Ishikawa (cell line): ENCODE measurements at regions not wholly inside any gene's neighbourhood (a gene's known extent, or its start where the extent isn't known, plus 50 kb on each side); places are given as distances from the start of the nearest gene placed in this dataset.

ENCODE experiments used
- CEBPB ChIP-seq: IDR thresholded peaks from 2 replicates; pipeline ENCODE4 v1.6.1; 2012
- CREB1 ChIP-seq: IDR thresholded peaks from 2 replicates; pipeline ENCODE4 v1.6.1; 2012; ENCODE audit warnings: low read depth
- EGR1 ChIP-seq: IDR thresholded peaks from 2 replicates; pipeline ENCODE4 v1.6.1; 2012
- EP300 ChIP-seq: IDR thresholded peaks from 2 replicates; pipeline ENCODE4 v1.6.1; 2012; ENCODE audit warnings: borderline replicate concordance
- FOXM1 ChIP-seq: IDR thresholded peaks from 2 replicates; pipeline ENCODE4 v1.6.1; 2012; ENCODE audit warnings: low read depth, borderline replicate concordance
- MAX ChIP-seq: IDR thresholded peaks from 2 replicates; pipeline ENCODE4 v1.6.1; 2012
- NFIC ChIP-seq: IDR thresholded peaks from 2 replicates; pipeline ENCODE4 v1.6.1; 2012
- RAD21 ChIP-seq: IDR thresholded peaks from 2 replicates; pipeline ENCODE4 v1.6.1; 2012; ENCODE audit warnings: low read depth
- TAF1 ChIP-seq: IDR thresholded peaks from 2 replicates; pipeline ENCODE4 v1.6.1; 2012; ENCODE audit warnings: low read depth, mild to moderate bottlenecking
- TCF12 ChIP-seq: IDR thresholded peaks from 2 replicates; pipeline ENCODE4 v1.6.1; 2012; ENCODE audit warnings: low read depth
- TEAD4 ChIP-seq: IDR thresholded peaks from 2 replicates; pipeline ENCODE4 v1.6.1; 2012
- YY1 ChIP-seq: IDR thresholded peaks from 2 replicates; pipeline ENCODE4 v1.6.1; 2012; ENCODE audit warnings: low read depth
- ZBTB7A ChIP-seq: IDR thresholded peaks from 2 replicates; pipeline ENCODE4 v1.6.1; 2012; ENCODE audit warnings: low read depth
- TF ChIP-seq, protein P1 (sequence below): IDR thresholded peaks from 2 replicates; pipeline ENCODE4 v1.6.1; 2012
- TF ChIP-seq, protein P2 (sequence below): IDR thresholded peaks from 2 replicates; pipeline ENCODE4 v1.6.1; 2012; ENCODE audit warnings: low read depth, mild to moderate bottlenecking

- TF ChIP-seq FOXM1 (no peak), EP300 (no peak), MAX (no peak), TEAD4 (no peak), TCF12 (no peak), NFIC (no peak), TAF1 (no peak), CEBPB (no peak), YY1 (no peak), CREB1 (no peak), EGR1 (no peak), ZBTB7A (no peak), RAD21 (no peak)
- TF ChIP-seq, protein P1, sequence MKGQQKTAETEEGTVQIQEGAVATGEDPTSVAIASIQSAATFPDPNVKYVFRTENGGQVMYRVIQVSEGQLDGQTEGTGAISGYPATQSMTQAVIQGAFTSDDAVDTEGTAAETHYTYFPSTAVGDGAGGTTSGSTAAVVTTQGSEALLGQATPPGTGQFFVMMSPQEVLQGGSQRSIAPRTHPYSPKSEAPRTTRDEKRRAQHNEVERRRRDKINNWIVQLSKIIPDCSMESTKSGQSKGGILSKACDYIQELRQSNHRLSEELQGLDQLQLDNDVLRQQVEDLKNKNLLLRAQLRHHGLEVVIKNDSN = no peak
- TF ChIP-seq, protein P2, sequence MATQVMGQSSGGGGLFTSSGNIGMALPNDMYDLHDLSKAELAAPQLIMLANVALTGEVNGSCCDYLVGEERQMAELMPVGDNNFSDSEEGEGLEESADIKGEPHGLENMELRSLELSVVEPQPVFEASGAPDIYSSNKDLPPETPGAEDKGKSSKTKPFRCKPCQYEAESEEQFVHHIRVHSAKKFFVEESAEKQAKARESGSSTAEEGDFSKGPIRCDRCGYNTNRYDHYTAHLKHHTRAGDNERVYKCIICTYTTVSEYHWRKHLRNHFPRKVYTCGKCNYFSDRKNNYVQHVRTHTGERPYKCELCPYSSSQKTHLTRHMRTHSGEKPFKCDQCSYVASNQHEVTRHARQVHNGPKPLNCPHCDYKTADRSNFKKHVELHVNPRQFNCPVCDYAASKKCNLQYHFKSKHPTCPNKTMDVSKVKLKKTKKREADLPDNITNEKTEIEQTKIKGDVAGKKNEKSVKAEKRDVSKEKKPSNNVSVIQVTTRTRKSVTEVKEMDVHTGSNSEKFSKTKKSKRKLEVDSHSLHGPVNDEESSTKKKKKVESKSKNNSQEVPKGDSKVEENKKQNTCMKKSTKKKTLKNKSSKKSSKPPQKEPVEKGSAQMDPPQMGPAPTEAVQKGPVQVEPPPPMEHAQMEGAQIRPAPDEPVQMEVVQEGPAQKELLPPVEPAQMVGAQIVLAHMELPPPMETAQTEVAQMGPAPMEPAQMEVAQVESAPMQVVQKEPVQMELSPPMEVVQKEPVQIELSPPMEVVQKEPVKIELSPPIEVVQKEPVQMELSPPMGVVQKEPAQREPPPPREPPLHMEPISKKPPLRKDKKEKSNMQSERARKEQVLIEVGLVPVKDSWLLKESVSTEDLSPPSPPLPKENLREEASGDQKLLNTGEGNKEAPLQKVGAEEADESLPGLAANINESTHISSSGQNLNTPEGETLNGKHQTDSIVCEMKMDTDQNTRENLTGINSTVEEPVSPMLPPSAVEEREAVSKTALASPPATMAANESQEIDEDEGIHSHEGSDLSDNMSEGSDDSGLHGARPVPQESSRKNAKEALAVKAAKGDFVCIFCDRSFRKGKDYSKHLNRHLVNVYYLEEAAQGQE = no peak
Measured at GRCh38 chr3:170804078-170804477, 65.9 kb downstream of the RPL22L1 start.

GRCh38 chr3:170802164-170803151 is 67.5 kb downstream of the RPL22L1 start:
- TF ChIP-seq FOXM1 = no peak
- TF ChIP-seq, protein P1 = no peak
- TF ChIP-seq EP300 = no peak
- no peak for TF ChIP-seq MAX
- TF ChIP-seq RAD21 = no peak
- TF ChIP-seq TCF12 = no peak
- no peak for TF ChIP-seq YY1
- TF ChIP-seq NFIC = no peak
- TF ChIP-seq TAF1 = no peak
- no peak for TF ChIP-seq CREB1
- TF ChIP-seq EGR1 = no peak
- no peak for TF ChIP-seq TEAD4
- no peak for TF ChIP-seq CEBPB
- TF ChIP-seq, protein P2 = no peak
- no peak for TF ChIP-seq ZBTB7A

DNA sequence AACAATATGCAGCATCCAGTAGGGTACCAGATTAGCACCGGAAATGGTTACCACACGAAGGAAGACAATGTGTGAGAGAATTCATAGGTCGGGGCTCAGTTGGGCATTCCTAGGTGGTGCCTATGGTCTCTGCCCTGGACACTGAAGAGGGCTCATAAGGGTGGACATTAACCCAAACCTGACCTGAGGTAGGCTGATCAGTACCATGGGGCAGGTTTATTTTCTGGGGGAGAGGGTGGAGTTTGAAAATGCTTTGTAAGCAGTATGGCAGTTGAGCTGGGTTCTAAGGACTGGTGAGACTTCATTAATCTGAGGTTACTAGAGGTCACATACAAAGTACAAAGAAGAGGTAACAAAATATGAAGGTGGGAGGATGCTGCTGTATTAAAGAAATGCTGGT is 68.4 kb downstream of the RPL22L1 start:
- no peak for TF ChIP-seq TAF1
- no peak for TF ChIP-seq MAX
- no peak for TF ChIP-seq ZBTB7A
- no peak for TF ChIP-seq TCF12
- no peak for TF ChIP-seq CEBPB
- TF ChIP-seq EP300 = no peak
- TF ChIP-seq RAD21 = no peak
- no peak for TF ChIP-seq CREB1
- TF ChIP-seq, protein P2 = no peak
- TF ChIP-seq TEAD4 = no peak

GRCh38 chr3:170799009-170799408 is 71.0 kb downstream of the RPL22L1 start:
- TF ChIP-seq, protein P2 = no peak
- no peak for TF ChIP-seq MAX
- TF ChIP-seq CREB1 = no peak
- TF ChIP-seq TAF1 = no peak
- no peak for TF ChIP-seq CEBPB
